GM06990 (cell line): ENCODE measurements at regions not wholly inside any gene's neighbourhood (a gene's known extent, or its start where the extent isn't known, plus 50 kb on each side); places are given as distances from the start of the nearest gene placed in this dataset.

Experiments used
- DNase-seq: peaks from one replicate; pipeline ENCODE4 v3.0.0-alpha.2; 2011; ENCODE audit not compliant: insufficient read length; ENCODE audit errors: extremely low read depth
- H3K27me3 ChIP-seq: replicated peaks from 2 replicates; pipeline ENCODE4 v1.6.0; 2011; ENCODE audit warnings: low read length; ENCODE audit not compliant: control insufficient read depth, insufficient read depth
- H3K36me3 ChIP-seq: 2 replicates; pipeline ENCODE4 v1.5.1; 2011; ENCODE audit warnings: low read length; ENCODE audit not compliant: control insufficient read depth, insufficient read depth
- H3K4me3 ChIP-seq: replicated peaks from 2 replicates; pipeline ENCODE4 v1.5.1; 2011; ENCODE audit warnings: low read depth, mild to moderate bottlenecking, control low read depth, low read length
- TF ChIP-seq, protein P1 (sequence below): IDR thresholded peaks from 2 replicates; pipeline ENCODE4 v1.5.1; 2011; ENCODE audit warnings: low read length, control low read depth, mild to moderate bottlenecking, inconsistent platforms; ENCODE audit not compliant: insufficient read depth, poor library complexity, severe bottlenecking

DNA sequence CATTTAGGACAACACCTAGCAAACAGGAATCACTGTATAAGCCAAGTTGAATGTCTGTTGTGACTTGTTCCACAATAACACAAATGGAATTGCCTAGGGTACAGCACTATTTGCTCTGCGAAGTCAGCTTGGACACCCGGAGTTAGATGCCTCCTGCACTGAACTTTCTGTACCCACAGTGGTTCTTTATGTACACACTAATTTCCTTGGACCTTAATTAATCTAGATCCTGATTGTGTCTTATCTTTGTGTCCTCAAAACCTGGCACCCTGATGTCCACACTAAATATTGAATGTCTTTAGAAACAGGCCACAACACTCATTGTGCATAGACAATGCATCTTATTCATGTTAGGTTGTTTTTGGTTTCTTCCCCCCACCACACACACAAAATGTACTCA lies 278.9 kb upstream of the NR2F2 start:
- TF ChIP-seq, protein P1, sequence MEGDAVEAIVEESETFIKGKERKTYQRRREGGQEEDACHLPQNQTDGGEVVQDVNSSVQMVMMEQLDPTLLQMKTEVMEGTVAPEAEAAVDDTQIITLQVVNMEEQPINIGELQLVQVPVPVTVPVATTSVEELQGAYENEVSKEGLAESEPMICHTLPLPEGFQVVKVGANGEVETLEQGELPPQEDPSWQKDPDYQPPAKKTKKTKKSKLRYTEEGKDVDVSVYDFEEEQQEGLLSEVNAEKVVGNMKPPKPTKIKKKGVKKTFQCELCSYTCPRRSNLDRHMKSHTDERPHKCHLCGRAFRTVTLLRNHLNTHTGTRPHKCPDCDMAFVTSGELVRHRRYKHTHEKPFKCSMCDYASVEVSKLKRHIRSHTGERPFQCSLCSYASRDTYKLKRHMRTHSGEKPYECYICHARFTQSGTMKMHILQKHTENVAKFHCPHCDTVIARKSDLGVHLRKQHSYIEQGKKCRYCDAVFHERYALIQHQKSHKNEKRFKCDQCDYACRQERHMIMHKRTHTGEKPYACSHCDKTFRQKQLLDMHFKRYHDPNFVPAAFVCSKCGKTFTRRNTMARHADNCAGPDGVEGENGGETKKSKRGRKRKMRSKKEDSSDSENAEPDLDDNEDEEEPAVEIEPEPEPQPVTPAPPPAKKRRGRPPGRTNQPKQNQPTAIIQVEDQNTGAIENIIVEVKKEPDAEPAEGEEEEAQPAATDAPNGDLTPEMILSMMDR: no peak
- no peaks in the 10 kb centered on the region for H3K27me3 ChIP-seq
- H3K4me3 ChIP-seq: no peak overlapping the region
- no peak for DNase-seq
- H3K36me3 ChIP-seq: no peaks in the 10 kb centered on the region

- no peak for DNase-seq
- Histone ChIP-seq H3K36me3 (no peaks in the 10 kb centered on the region), H3K4me3 (no peak overlapping the region), H3K27me3 (no peaks in the 10 kb centered on the region)
- TF ChIP-seq, protein P1: no peak
Measured at GRCh38 chr15:96052154-96052553, 278.3 kb upstream of the NR2F2 start.

GRCh38 chr15:96052572-96053030 lies 277.9 kb upstream of the NR2F2 start:
- no peak overlapping the region for H3K4me3 ChIP-seq
- H3K36me3 ChIP-seq: no peaks in the 10 kb centered on the region
- TF ChIP-seq, protein P1: no peak
- H3K27me3 ChIP-seq: no peaks in the 10 kb centered on the region
- no peak for DNase-seq

DNA sequence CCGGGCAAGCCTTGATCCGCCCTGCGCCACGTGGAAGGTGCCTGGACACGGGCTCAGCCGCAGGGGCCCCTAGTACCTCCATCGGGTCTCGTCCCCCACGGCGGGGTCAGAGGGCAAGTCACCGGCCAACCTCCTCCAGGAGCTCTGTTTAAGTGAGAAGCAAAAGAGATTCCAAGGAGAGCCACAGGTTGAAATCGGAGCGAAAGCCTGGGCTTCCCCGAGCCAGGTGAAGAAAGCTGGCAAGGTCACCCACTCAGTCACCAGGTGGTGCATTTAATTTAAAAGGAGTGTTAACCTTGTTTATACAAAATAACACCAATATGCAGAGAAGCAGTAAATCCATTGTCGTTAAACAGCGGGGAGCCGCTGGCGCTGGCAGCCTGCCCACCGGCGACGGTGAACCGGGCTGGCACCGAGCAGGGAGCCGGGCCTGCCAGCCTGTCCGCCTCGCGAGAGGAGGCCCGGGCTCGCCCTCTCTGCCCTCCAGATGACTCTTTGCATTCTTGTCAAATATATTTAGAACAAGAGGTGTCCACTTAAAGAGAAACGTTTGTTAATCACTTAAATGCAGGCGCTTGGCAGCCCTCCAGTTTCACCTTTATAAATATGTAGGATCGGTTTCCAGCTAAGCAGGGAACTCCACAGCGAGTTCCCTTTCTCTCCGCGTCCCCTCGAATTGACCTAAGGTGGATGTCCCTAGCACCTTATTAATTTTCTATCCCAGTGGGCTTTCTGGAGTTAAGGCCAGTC lies 277.3 kb upstream of the NR2F2 start:
- TF ChIP-seq, protein P1: no peak
- Histone ChIP-seq H3K27me3 (no peaks in the 10 kb centered on the region), H3K36me3 (no peaks in the 10 kb centered on the region), H3K4me3 (no peak overlapping the region)
- DNase-seq: peak; percentile 47

DNA sequence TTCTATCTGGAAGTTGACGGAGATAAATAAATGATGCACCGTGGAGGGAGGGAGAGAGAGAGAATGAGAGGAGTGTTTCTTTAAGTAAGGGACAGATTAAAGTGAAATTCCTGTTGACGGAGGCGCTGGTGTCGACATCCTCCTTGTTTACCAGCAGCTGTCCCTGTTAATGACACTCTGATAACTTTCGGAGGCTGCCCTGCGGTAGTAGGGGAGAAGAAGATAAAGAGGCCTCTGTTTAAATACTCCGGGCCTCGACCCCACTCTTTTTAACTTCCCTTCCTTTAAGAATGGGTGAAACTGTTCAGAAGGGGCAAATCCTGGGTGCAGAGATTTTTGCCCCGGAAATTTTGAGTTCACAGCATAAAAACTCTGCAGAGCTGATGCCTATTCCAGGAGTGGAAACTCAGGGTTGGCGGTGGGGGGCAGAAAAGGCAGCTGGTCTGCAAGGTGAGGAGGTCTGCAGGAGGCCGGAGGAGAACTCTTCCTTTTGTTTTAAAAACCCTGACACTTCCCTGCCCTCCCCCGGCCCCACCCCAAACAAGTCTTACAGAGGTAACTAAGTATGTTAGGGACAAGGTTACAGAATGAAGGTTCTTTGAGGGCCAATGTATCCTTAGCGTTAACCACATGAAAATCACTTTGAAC lies 276.6 kb upstream of the NR2F2 start:
- no peak for DNase-seq
- H3K27me3 ChIP-seq: no peaks in the 10 kb centered on the region
- no peak overlapping the region for H3K4me3 ChIP-seq
- TF ChIP-seq, protein P1: no peak
- H3K36me3 ChIP-seq: no peaks in the 10 kb centered on the region
